ENCODE measurements at regions not wholly inside any gene's neighbourhood (a gene's known extent, or its start where the extent isn't known, plus 50 kb on each side); places are given as distances from the start of the nearest gene placed in this dataset.

GRCh38 chr4:133598779-133599178, 449.7 kb downstream of the PCDH10 start:
- intact Hi-C loops (cut with micrococcal nuclease; ENCODE audit: unreplicated experiment): no loop called here
- no TSS peak for BruUV-seq (replicated peaks)
- POLR2A ChIA-PET (ENCODE audit: low non-redundant PET): no interaction called here

DNA sequence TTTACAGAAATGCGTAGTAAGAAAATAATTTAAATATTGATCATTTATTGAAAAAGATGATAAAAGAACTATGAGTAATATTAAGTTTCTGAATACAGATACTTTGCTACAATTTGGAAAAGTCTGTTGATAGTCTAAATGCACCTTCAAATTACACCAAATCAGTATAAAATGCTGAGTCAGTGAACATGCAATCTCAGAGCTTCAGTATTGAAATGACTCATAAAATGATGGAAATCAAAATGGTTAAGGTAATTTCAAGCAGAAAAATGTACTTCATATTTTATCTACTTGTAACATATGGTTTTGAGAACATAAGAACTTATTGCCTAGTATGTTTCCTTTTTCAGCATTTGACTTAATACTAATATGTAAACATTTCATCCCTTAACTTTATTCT, 448.2 kb downstream of the PCDH10 start:
- no peak overlapping the region for H3K27ac ChIP-seq (ENCODE audit: low read depth, low read length, poor library complexity, severe bottlenecking)
- POLR2A ChIA-PET (ENCODE audit: low non-redundant PET): no interaction called here
- BruUV-seq (replicated peaks): no TSS peak
- CTCF ChIA-PET: no interaction called here
- TF ChIP-seq EZH2 (IDR thresholded peaks at IDR 0.05; ENCODE audit: borderline replicate concordance, low read depth, low read length, poor library complexity, severe bottlenecking): no peak
- TF ChIP-seq, protein P1, sequence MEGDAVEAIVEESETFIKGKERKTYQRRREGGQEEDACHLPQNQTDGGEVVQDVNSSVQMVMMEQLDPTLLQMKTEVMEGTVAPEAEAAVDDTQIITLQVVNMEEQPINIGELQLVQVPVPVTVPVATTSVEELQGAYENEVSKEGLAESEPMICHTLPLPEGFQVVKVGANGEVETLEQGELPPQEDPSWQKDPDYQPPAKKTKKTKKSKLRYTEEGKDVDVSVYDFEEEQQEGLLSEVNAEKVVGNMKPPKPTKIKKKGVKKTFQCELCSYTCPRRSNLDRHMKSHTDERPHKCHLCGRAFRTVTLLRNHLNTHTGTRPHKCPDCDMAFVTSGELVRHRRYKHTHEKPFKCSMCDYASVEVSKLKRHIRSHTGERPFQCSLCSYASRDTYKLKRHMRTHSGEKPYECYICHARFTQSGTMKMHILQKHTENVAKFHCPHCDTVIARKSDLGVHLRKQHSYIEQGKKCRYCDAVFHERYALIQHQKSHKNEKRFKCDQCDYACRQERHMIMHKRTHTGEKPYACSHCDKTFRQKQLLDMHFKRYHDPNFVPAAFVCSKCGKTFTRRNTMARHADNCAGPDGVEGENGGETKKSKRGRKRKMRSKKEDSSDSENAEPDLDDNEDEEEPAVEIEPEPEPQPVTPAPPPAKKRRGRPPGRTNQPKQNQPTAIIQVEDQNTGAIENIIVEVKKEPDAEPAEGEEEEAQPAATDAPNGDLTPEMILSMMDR (conservative IDR thresholded peaks at IDR 0.05; ENCODE audit: low read depth, low read length): no peak
- DNase-seq (ENCODE audit: low spot score): no peak
- no peaks in the 10 kb centered on the region for H3K9me3 ChIP-seq (ENCODE audit: low read depth, low read length, poor library complexity, severe bottlenecking)
- no peaks in the 10 kb centered on the region for H3K36me3 ChIP-seq (ENCODE audit: insufficient read depth, low read length, poor library complexity, severe bottlenecking)
- no peak overlapping the region for H3K4me3 ChIP-seq (ENCODE audit: low read depth, low read length, poor library complexity, severe bottlenecking)
- no peaks in the 10 kb centered on the region for H3K27me3 ChIP-seq (replicated peaks; ENCODE audit: insufficient read depth, low read depth, low read length, poor library complexity)
- H3K4me1 ChIP-seq (ENCODE audit: insufficient read depth, low read length, poor library complexity, severe bottlenecking): peaks cover 8% of the 10 kb centered on the region
- intact Hi-C loops (cut with micrococcal nuclease; ENCODE audit: unreplicated experiment): no loop called here

More at GRCh38 chr4:133598779-133599178, 449.7 kb downstream of the PCDH10 start:
- no peak for TF ChIP-seq EZH2 (IDR thresholded peaks at IDR 0.05; ENCODE audit: borderline replicate concordance, low read depth, low read length, poor library complexity, severe bottlenecking)
- TF ChIP-seq, protein P1 (conservative IDR thresholded peaks at IDR 0.05; ENCODE audit: low read depth, low read length): no peak
- Histone ChIP-seq H3K27ac (ENCODE audit: low read depth, low read length, poor library complexity, severe bottlenecking) (no peak overlapping the region), H3K9me3 (ENCODE audit: low read depth, low read length, poor library complexity, severe bottlenecking) (no peaks in the 10 kb centered on the region), H3K4me1 (ENCODE audit: insufficient read depth, low read length, poor library complexity, severe bottlenecking) (peaks cover 7% of the 10 kb centered on the region), H3K27me3 (replicated peaks; ENCODE audit: insufficient read depth, low read depth, low read length, poor library complexity) (no peaks in the 10 kb centered on the region), H3K4me3 (ENCODE audit: low read depth, low read length, poor library complexity, severe bottlenecking) (no peak overlapping the region), H3K36me3 (ENCODE audit: insufficient read depth, low read length, poor library complexity, severe bottlenecking) (no peaks in the 10 kb centered on the region)
- DNase-seq (ENCODE audit: low spot score): no peak
- CTCF ChIA-PET: no interaction called here

- POLR2A ChIA-PET (ENCODE audit: low non-redundant PET): no interaction called here
- Histone ChIP-seq H3K9me3 (ENCODE audit: low read depth, low read length, poor library complexity, severe bottlenecking) (no peaks in the 10 kb centered on the region), H3K36me3 (ENCODE audit: insufficient read depth, low read length, poor library complexity, severe bottlenecking) (no peaks in the 10 kb centered on the region), H3K27me3 (replicated peaks; ENCODE audit: insufficient read depth, low read depth, low read length, poor library complexity) (no peaks in the 10 kb centered on the region), H3K4me3 (ENCODE audit: low read depth, low read length, poor library complexity, severe bottlenecking) (no peak overlapping the region), H3K27ac (ENCODE audit: low read depth, low read length, poor library complexity, severe bottlenecking) (no peak overlapping the region), H3K4me1 (ENCODE audit: insufficient read depth, low read length, poor library complexity, severe bottlenecking) (peaks cover 8% of the 10 kb centered on the region)
- CTCF ChIA-PET: no interaction called here
- TF ChIP-seq, protein P1 (conservative IDR thresholded peaks at IDR 0.05; ENCODE audit: low read depth, low read length): no peak
- no peak for TF ChIP-seq EZH2 (IDR thresholded peaks at IDR 0.05; ENCODE audit: borderline replicate concordance, low read depth, low read length, poor library complexity, severe bottlenecking)
- no TSS peak for BruUV-seq (replicated peaks)
- intact Hi-C loops (cut with micrococcal nuclease; ENCODE audit: unreplicated experiment): no loop called here
- DNase-seq (ENCODE audit: low spot score): no peak
These were observed 447.4 kb downstream of the PCDH10 start for GRCh38 chr4:133596459-133596858.
